Loucy (cell line): ENCODE measurements at regions not wholly inside any gene's neighbourhood (a gene's known extent, or its start where the extent isn't known, plus 50 kb on each side); places are given as distances from the start of the nearest gene placed in this dataset.

Experiments
- H2AFZ ChIP-seq: fragments of 200-600 bp; sonication (generic); 2 replicates; pipeline ENCODE4 v1.6.0; 2016; ENCODE audit warnings: antibody characterized with exemption, mild to moderate bottlenecking, low read length, moderate library complexity
- H3F3A ChIP-seq: fragments of 200-600 bp; 2 replicates; pipeline ENCODE4 v1.6.0; 2016; ENCODE audit warnings: antibody characterized with exemption, low read depth, mild to moderate bottlenecking
- H3K27me3 ChIP-seq: fragments of 200-600 bp; sonication (generic); 2 replicates; pipeline ENCODE4 v1.6.1; 2014; ENCODE audit warnings: low read length, mild to moderate bottlenecking; ENCODE audit not compliant: insufficient read depth, poor library complexity, severe bottlenecking
- H3K36me3 ChIP-seq: fragments of 200-600 bp; sonication (generic); 2 replicates; pipeline ENCODE4 v1.6.1; 2016; ENCODE audit warnings: low read length; ENCODE audit not compliant: insufficient read depth
- H3K4me1 ChIP-seq: fragments of 200-600 bp; sonication (generic); 2 replicates; pipeline ENCODE4 v1.5.1; 2014; ENCODE audit warnings: low read length, mild to moderate bottlenecking; ENCODE audit not compliant: insufficient read depth, poor library complexity, severe bottlenecking
- H3K4me2 ChIP-seq: fragments of 200-600 bp; sonication (generic); 2 replicates; pipeline ENCODE4 v1.6.0; 2014; ENCODE audit warnings: antibody characterized with exemption, low read length, low read depth, mild to moderate bottlenecking; ENCODE audit not compliant: poor library complexity, severe bottlenecking
- H3K4me3 ChIP-seq: fragments of 200-600 bp; sonication (generic); 2 replicates; pipeline ENCODE4 v1.5.1; 2014; ENCODE audit warnings: low read length, mild to moderate bottlenecking, mixed read lengths; ENCODE audit not compliant: poor library complexity, severe bottlenecking
- H3K79me2 ChIP-seq: fragments of 200-600 bp; sonication (generic); 2 replicates; pipeline ENCODE4 v1.6.1; 2014; ENCODE audit warnings: low read length; ENCODE audit not compliant: insufficient read depth
- H3K9ac ChIP-seq: fragments of 200-600 bp; sonication (generic); 2 replicates; pipeline ENCODE4 v1.6.0; 2014; ENCODE audit warnings: mild to moderate bottlenecking, low read depth, low read length, moderate library complexity; ENCODE audit not compliant: poor library complexity, severe bottlenecking
- H3K9me2 ChIP-seq: fragments of 200-600 bp; sonication (generic); replicated peaks from 2 replicates; pipeline ENCODE4 v1.6.1; 2016; ENCODE audit warnings: low read depth, low read length, mixed read lengths
- H3K9me3 ChIP-seq: fragments of 200-600 bp; sonication (generic); 2 replicates; pipeline ENCODE4 v1.6.1; 2014; ENCODE audit warnings: mild to moderate bottlenecking, antibody characterized with exemption, low read length, low read depth; ENCODE audit not compliant: insufficient read depth
- H4K20me1 ChIP-seq: fragments of 200-600 bp; sonication (generic); 2 replicates; pipeline ENCODE4 v1.6.0; 2014; ENCODE audit warnings: antibody characterized with exemption, low read length, mild to moderate bottlenecking; ENCODE audit not compliant: insufficient read depth, poor library complexity, severe bottlenecking
- EZH2phosphoT487 ChIP-seq: fragments of 200-600 bp; IDR thresholded peaks from 2 replicates; pipeline ENCODE4 v1.6.1; 2018; ENCODE audit warnings: antibody characterized with exemption, mild to moderate bottlenecking, moderate library complexity, borderline replicate concordance
- TF ChIP-seq, protein P1 (sequence below): fragments of 200-600 bp; sonication (generic); conservative IDR thresholded peaks from 2 replicates; pipeline ENCODE4 v1.5.1; 2014; ENCODE audit warnings: mild to moderate bottlenecking, antibody characterized with exemption, low read length

DNA sequence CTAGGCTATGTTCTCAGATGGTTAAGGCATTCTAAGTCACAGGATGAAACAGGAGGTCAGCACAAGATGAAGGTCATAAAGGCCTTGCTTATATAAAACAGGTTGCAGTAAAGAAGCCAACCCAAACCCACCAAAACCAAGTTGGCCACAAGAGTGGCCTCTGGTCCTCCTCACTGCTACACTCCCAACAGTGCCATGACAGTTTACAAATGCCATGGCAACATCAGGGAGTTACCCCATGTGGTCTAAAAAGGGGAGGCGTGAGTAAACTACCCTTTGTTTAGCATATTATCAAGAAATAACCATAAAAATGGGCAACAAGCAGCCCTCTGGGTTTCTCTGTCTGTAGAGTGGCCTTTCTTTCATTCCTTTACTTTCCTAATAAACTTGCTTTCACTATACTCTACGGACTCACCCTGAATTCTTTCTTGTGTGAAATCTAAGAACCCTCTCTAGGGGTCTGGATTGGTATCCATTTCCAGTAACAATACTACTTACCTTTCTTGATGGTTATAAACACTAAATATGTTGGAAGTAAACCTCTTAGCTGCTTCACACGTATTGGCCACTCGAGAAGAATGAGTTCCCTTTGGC, 1237.9 kb downstream of the FAM181B start:
- H3K9ac ChIP-seq = no peak overlapping the region
- H3K27me3 ChIP-seq = no peaks in the 10 kb centered on the region
- TF ChIP-seq, protein P1, sequence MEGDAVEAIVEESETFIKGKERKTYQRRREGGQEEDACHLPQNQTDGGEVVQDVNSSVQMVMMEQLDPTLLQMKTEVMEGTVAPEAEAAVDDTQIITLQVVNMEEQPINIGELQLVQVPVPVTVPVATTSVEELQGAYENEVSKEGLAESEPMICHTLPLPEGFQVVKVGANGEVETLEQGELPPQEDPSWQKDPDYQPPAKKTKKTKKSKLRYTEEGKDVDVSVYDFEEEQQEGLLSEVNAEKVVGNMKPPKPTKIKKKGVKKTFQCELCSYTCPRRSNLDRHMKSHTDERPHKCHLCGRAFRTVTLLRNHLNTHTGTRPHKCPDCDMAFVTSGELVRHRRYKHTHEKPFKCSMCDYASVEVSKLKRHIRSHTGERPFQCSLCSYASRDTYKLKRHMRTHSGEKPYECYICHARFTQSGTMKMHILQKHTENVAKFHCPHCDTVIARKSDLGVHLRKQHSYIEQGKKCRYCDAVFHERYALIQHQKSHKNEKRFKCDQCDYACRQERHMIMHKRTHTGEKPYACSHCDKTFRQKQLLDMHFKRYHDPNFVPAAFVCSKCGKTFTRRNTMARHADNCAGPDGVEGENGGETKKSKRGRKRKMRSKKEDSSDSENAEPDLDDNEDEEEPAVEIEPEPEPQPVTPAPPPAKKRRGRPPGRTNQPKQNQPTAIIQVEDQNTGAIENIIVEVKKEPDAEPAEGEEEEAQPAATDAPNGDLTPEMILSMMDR = no peak
- no peak for TF ChIP-seq EZH2phosphoT487
- H3K4me1 ChIP-seq = no peaks in the 10 kb centered on the region
- no peaks in the 10 kb centered on the region for H3K79me2 ChIP-seq
- no peaks in the 10 kb centered on the region for H3F3A ChIP-seq
- H4K20me1 ChIP-seq = no peaks in the 10 kb centered on the region
- no peak overlapping the region for H2AFZ ChIP-seq
- no peaks in the 10 kb centered on the region for H3K36me3 ChIP-seq
- H3K9me2 ChIP-seq = no peaks in the 10 kb centered on the region
- no peak overlapping the region for H3K4me2 ChIP-seq
- no peak overlapping the region for H3K4me3 ChIP-seq
- H3K9me3 ChIP-seq = no peaks in the 10 kb centered on the region

DNA sequence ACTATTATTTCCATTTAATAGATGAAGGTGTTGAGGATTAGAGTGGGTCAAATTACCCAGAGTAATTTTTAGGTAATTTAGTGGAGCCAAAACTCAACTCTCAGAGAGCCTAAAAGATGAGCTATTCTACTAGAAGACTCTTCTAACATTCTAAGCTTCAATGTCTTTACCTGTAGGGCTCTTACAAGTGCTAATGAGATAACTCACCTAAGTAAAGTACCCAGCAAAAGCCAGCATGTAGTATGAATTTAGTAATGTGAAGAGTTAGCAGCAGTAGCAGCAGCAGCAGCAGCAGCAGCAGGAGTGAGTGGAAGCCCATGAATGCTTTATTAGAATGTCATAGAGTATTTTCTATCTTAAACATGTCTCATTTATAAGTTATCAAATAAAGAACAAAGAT, 1239.2 kb downstream of the FAM181B start:
- Histone ChIP-seq H3K36me3 (no peaks in the 10 kb centered on the region), H3K9me3 (no peaks in the 10 kb centered on the region), H3K4me2 (no peak overlapping the region), H2AFZ (no peak overlapping the region), H3F3A (no peaks in the 10 kb centered on the region), H3K9ac (no peak overlapping the region), H3K9me2 (no peaks in the 10 kb centered on the region), H3K27me3 (no peaks in the 10 kb centered on the region), H3K79me2 (no peaks in the 10 kb centered on the region), H3K4me1 (no peaks in the 10 kb centered on the region), H3K4me3 (no peak overlapping the region), H4K20me1 (no peaks in the 10 kb centered on the region)
- TF ChIP-seq, protein P1 = no peak
- TF ChIP-seq EZH2phosphoT487 = no peak

DNA sequence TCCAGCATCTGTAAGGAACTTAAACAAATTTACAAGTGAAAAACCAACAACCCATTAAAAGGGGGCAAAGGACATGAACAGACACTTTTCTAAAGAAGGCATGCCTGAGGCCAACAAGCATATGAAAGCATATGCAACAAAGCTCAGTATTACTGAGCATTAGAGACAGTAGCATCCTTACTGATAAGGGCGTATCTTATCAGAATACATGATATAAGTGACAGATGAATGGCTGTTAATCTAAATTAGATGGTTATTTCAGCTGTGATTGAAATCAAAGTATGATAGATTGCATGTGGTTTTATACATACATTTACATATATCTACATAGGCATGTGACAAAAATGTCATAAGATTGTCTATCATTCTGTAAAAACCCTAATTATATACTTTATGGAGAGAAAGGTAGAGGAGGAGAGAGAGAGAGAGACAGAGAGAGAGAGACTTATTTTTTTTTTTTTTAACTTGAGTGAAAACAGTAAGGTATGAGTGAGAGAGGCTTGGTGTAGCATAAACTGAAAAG, 1240.7 kb downstream of the FAM181B start:
- no peaks in the 10 kb centered on the region for H4K20me1 ChIP-seq
- H3K36me3 ChIP-seq = no peaks in the 10 kb centered on the region
- no peak overlapping the region for H2AFZ ChIP-seq
- no peaks in the 10 kb centered on the region for H3K4me1 ChIP-seq
- no peaks in the 10 kb centered on the region for H3F3A ChIP-seq
- no peaks in the 10 kb centered on the region for H3K9me2 ChIP-seq
- H3K9me3 ChIP-seq = no peaks in the 10 kb centered on the region
- H3K4me3 ChIP-seq = no peak overlapping the region
- H3K4me2 ChIP-seq = no peak overlapping the region
- TF ChIP-seq EZH2phosphoT487 = no peak
- H3K79me2 ChIP-seq = no peaks in the 10 kb centered on the region
- no peak overlapping the region for H3K9ac ChIP-seq
- H3K27me3 ChIP-seq = no peaks in the 10 kb centered on the region

DNA sequence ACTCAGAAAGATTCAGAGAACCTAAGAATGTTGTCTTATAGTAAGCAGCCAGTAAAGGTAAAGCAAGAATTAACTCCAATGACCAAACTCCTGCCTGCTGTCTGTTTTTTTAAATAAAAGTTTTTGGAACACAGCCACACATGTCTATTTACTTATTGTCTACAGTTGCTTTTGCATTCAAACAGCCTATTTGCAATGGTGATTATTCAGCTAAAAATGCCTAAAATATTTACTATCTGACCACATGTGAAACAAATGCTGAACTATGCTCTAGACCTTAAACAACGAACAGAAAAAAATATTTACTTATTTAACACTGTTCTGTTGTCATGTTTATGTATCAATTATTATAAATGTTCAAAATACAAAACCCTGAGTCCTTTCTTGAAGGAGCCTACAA, 1246.6 kb downstream of the FAM181B start:
- no peaks in the 10 kb centered on the region for H3K79me2 ChIP-seq
- H2AFZ ChIP-seq = no peak overlapping the region
- H3K4me2 ChIP-seq = no peak overlapping the region
- no peaks in the 10 kb centered on the region for H3K27me3 ChIP-seq
- H3K4me3 ChIP-seq = no peak overlapping the region
- H3K36me3 ChIP-seq = no peaks in the 10 kb centered on the region
- no peaks in the 10 kb centered on the region for H3K4me1 ChIP-seq
- no peak for TF ChIP-seq EZH2phosphoT487
- TF ChIP-seq, protein P1 = no peak
- H3K9me2 ChIP-seq = no peaks in the 10 kb centered on the region
- no peaks in the 10 kb centered on the region for H3F3A ChIP-seq
- no peaks in the 10 kb centered on the region for H3K9me3 ChIP-seq
- H3K9ac ChIP-seq = no peak overlapping the region
- H4K20me1 ChIP-seq = no peaks in the 10 kb centered on the region
